ENCODE measurements at regions not wholly inside any gene's neighbourhood (a gene's known extent, or its start where the extent isn't known, plus 50 kb on each side); places are given as distances from the start of the nearest gene placed in this dataset.

GRCh38 chr2:238771218-238771617 is 76.7 kb upstream of the TWIST2 start:
- peak; percentile 48 for DNase-seq (ENCODE audit: low read depth)
- peak; percentile 53 for TF ChIP-seq CTCF (conservative IDR thresholded peaks at IDR 0.05; ENCODE audit: low read depth, low read length)

GRCh38 chr2:238771639-238772038 is 76.2 kb upstream of the TWIST2 start:
- no peak overlapping the region for H3K4me3 ChIP-seq (ENCODE audit: low read depth, low read length)

More at GRCh38 chr2:238771218-238771617, 76.7 kb upstream of the TWIST2 start:
- no peak overlapping the region for H3K4me3 ChIP-seq (ENCODE audit: low read depth, low read length)

GRCh38 chr2:238772635-238773297 is 75.1 kb upstream of the TWIST2 start:
- H3K4me3 ChIP-seq (ENCODE audit: low read depth, low read length) = no peak overlapping the region
- TF ChIP-seq CTCF (conservative IDR thresholded peaks at IDR 0.05; ENCODE audit: low read depth, low read length) = no peak
- DNase-seq (ENCODE audit: low read depth) = no peak

More at GRCh38 chr2:238771639-238772038, 76.2 kb upstream of the TWIST2 start:
- DNase-seq (ENCODE audit: low read depth) = no peak
- no peak for TF ChIP-seq CTCF (conservative IDR thresholded peaks at IDR 0.05; ENCODE audit: low read depth, low read length)

- no peak for TF ChIP-seq CTCF (conservative IDR thresholded peaks at IDR 0.05; ENCODE audit: low read depth, low read length)
- no peak for DNase-seq (ENCODE audit: low read depth)
- no peak overlapping the region for H3K4me3 ChIP-seq (ENCODE audit: low read depth, low read length)
Observed at GRCh38 chr2:238773472-238773871, 74.4 kb upstream of the TWIST2 start.

- H3K4me3 ChIP-seq (ENCODE audit: low read depth, low read length) = no peak overlapping the region
- DNase-seq (ENCODE audit: low read depth) = no peak
- TF ChIP-seq CTCF (conservative IDR thresholded peaks at IDR 0.05; ENCODE audit: low read depth, low read length) = no peak
Observed at GRCh38 chr2:238774071-238774470, 73.8 kb upstream of the TWIST2 start.

GRCh38 chr2:238774980-238775509 is 72.8 kb upstream of the TWIST2 start:
- no peak overlapping the region for H3K4me3 ChIP-seq (ENCODE audit: low read depth, low read length)
- no peak for TF ChIP-seq CTCF (conservative IDR thresholded peaks at IDR 0.05; ENCODE audit: low read depth, low read length)

GRCh38 chr2:238775591-238775990 is 72.3 kb upstream of the TWIST2 start:
- H3K4me3 ChIP-seq (ENCODE audit: low read depth, low read length) = no peak overlapping the region
- TF ChIP-seq CTCF (conservative IDR thresholded peaks at IDR 0.05; ENCODE audit: low read depth, low read length) = no peak
- DNase-seq (ENCODE audit: low read depth) = no peak

More at GRCh38 chr2:238774980-238775509, 72.8 kb upstream of the TWIST2 start:
- DNase-seq (ENCODE audit: low read depth) = no peak
